Adrenal gland (tissue), 5 donors: ENCODE measurements at regions not wholly inside any gene's neighbourhood (a gene's known extent, or its start where the extent isn't known, plus 50 kb on each side); places are given as distances from the start of the nearest gene placed in this dataset.

Source experiments
- POLR2A ChIP-seq, 2 donors: fragments of 450-650 bp; IDR thresholded peaks; one replicate each; pipeline ENCODE4 v1.6.1; 2017; ENCODE audit warnings: antibody characterized with exemption in 2 of 2, mild to moderate bottlenecking in 2 of 2, moderate library complexity in 1 of 2
- TF ChIP-seq, protein P1 (sequence below), 6 experiments: fragments of 450-650 bp in 4 of 6; fragments of 200-600 bp in 2 of 6; sonication (generic) in 1 of 6; IDR thresholded peaks; 1 replicate in 5 of 6; 2 replicates in 1 of 6; pipeline versions ENCODE4 v1.5.1 to v1.8.0; 2016 to 2021; ENCODE audit warnings: antibody characterized with exemption in 6 of 6, mild to moderate bottlenecking in 2 of 6, moderate library complexity in 1 of 6
- donor health status: DM: no; HTN: no; CAD: no.

DNA sequence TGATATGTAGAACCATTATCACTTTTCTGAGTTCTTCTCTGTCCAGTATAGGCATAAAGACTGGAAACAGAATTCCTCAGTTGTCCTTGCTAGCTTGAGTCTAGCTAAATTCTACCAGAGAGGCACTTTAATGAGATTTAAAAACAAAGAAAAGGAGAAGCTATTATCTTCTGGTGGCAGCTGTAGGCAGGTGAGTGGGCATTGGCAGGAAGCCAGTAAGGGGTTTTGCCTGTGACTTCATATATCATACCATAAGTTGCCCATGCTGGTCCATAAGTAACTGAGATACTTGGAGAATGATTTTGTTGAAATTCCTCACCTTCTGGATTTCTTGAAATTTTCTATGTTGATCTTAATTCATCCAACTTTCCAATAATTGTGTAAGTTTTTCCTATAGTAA lies 402.3 kb upstream of the TGFBR2 start:
- TF ChIP-seq, protein P1, sequence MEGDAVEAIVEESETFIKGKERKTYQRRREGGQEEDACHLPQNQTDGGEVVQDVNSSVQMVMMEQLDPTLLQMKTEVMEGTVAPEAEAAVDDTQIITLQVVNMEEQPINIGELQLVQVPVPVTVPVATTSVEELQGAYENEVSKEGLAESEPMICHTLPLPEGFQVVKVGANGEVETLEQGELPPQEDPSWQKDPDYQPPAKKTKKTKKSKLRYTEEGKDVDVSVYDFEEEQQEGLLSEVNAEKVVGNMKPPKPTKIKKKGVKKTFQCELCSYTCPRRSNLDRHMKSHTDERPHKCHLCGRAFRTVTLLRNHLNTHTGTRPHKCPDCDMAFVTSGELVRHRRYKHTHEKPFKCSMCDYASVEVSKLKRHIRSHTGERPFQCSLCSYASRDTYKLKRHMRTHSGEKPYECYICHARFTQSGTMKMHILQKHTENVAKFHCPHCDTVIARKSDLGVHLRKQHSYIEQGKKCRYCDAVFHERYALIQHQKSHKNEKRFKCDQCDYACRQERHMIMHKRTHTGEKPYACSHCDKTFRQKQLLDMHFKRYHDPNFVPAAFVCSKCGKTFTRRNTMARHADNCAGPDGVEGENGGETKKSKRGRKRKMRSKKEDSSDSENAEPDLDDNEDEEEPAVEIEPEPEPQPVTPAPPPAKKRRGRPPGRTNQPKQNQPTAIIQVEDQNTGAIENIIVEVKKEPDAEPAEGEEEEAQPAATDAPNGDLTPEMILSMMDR (IDR thresholded peaks at IDR 0.05), result no peak
- TF ChIP-seq POLR2A (IDR thresholded peaks at IDR 0.05), result no peak
